GM23248 (cell line): ENCODE measurements at regions not wholly inside any gene's neighbourhood (a gene's known extent, or its start where the extent isn't known, plus 50 kb on each side); places are given as distances from the start of the nearest gene placed in this dataset.

Experiments
- DNase-seq: peaks from one replicate; pipeline ENCODE4 v3.0.0-alpha.2; 2015
- H2AFZ ChIP-seq: fragments of 200-600 bp; sonication (generic); 2 replicates; pipeline ENCODE4 v1.6.1; 2016; ENCODE audit warnings: antibody characterized with exemption
- H3F3A ChIP-seq: fragments of 200-600 bp; sonication (generic); 2 replicates; pipeline ENCODE4 v1.6.1; 2016; ENCODE audit warnings: mild to moderate bottlenecking, antibody characterized with exemption, mixed run types; ENCODE audit not compliant: insufficient read depth
- H3K27ac ChIP-seq: fragments of 200-600 bp; sonication (generic); 2 replicates; pipeline ENCODE4 v1.5.1; 2016; ENCODE audit warnings: mild to moderate bottlenecking
- H3K27me3 ChIP-seq: fragments of 200-600 bp; sonication (generic); replicated peaks from 2 replicates; pipeline ENCODE4 v1.6.1; 2016; ENCODE audit warnings: mild to moderate bottlenecking; ENCODE audit not compliant: insufficient read depth
- H3K36me3 ChIP-seq: fragments of 200-600 bp; sonication (generic); 2 replicates; pipeline ENCODE4 v1.6.1; 2016; ENCODE audit warnings: low read depth, mild to moderate bottlenecking
- H3K4me1 ChIP-seq: fragments of 200-600 bp; sonication (generic); 2 replicates; pipeline ENCODE4 v1.6.1; 2016; ENCODE audit warnings: mild to moderate bottlenecking; ENCODE audit not compliant: insufficient read depth
- H3K4me2 ChIP-seq: fragments of 200-600 bp; sonication (generic); one replicate; pipeline ENCODE4 v1.6.1; 2016; ENCODE audit warnings: mild to moderate bottlenecking; ENCODE audit not compliant: unreplicated experiment
- H3K4me3 ChIP-seq: fragments of 200-600 bp; sonication (generic); 2 replicates; pipeline ENCODE4 v1.5.1; 2016; ENCODE audit warnings: mild to moderate bottlenecking
- H3K79me2 ChIP-seq: fragments of 200-600 bp; sonication (generic); 2 replicates; pipeline ENCODE4 v1.6.1; 2016; ENCODE audit warnings: mild to moderate bottlenecking; ENCODE audit not compliant: insufficient read depth
- H3K9ac ChIP-seq: fragments of 200-600 bp; sonication (generic); 2 replicates; pipeline ENCODE4 v1.6.1; 2016; ENCODE audit warnings: mild to moderate bottlenecking
- H3K9me2 ChIP-seq: fragments of 200-600 bp; sonication (generic); 2 replicates; pipeline ENCODE4 v1.6.1; 2016; ENCODE audit warnings: mixed run types, mild to moderate bottlenecking, moderate library complexity; ENCODE audit not compliant: insufficient read depth
- H3K9me3 ChIP-seq: fragments of 200-600 bp; sonication (generic); one replicate; pipeline ENCODE4 v1.6.1; 2017; ENCODE audit warnings: low read depth
- H4K20me1 ChIP-seq: fragments of 200-600 bp; sonication (generic); 2 replicates; pipeline ENCODE4 v1.6.0; 2016; ENCODE audit not compliant: insufficient read depth
- EZH2 ChIP-seq: fragments of 200-600 bp; sonication (generic); IDR thresholded peaks from 2 replicates; pipeline ENCODE4 v1.6.1; 2018; ENCODE audit warnings: antibody characterized with exemption, mild to moderate bottlenecking; ENCODE audit not compliant: insufficient read depth, poor library complexity, severe bottlenecking
- EZH2phosphoT487 ChIP-seq: fragments of 200-600 bp; sonication (generic); IDR thresholded peaks from 2 replicates; pipeline ENCODE4 v1.6.1; 2018; ENCODE audit warnings: antibody characterized with exemption, moderate library complexity, mild to moderate bottlenecking, low read depth; ENCODE audit not compliant: insufficient read depth
- WGBS, 2 experiments: methylation state at CpG; one replicate each; pipeline ENCODE4 v1.1.6; 2015 to 2017; ENCODE audit warnings: low lambda C conversion rate in 2 of 2, low coverage in 1 of 2; ENCODE audit errors: missing lambda C conversion rate in 2 of 2; 5-methylcytosine and 5-hydroxymethylcytosine counted together
- in situ Hi-C: fragments of 300-500 bp; cut with MboI; formaldehyde crosslinking; loops from 2 replicates; pipeline ENCODE4 v1.15.0; 2020

DNA sequence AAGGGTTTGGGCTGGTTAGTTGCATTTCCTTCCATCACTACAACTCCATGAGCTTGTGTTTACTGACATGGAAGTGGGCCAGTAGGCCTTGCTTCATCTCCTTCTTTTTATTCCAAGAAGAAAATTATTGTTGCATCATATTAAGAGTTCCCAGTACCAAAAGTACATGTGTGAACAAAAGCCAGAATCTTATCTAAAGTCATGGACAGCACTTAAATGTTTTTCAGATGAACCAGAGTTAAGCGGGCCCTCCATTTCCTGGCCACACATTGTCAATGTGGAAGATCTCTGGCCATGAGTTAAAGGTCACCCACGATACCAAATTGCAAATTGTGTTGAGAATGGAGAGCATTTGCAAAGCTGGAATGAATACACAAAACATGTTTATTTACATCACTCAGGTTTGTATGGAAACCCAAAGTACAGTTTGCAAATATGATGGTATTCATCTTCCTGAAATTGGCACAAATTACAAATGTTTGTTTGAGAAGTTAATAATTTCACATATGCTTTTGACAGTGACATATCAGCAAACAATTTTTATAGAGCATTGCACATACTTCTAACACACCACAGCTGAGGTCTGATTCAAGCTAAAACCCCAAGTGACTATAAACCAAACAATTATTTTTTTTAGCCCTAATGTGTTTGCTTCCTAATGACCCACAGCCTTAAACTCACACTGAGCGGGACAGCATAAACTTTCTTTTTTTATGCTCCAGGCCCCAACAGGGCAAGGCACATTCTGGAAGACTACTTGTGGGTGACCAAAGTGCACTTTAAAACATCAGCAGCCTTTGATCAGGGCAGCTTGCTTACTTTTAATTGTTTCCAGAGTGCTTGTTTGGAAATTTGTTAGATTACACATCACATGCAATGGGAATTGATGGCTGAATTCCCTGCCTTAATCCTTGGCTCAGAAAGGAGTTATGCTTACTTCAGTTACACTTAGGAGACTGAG, 502.9 kb upstream of the SLIT2 start:
- Histone ChIP-seq H3K36me3 (no peaks in the 10 kb centered on the region), H3F3A (peaks cover 26% of the 10 kb centered on the region), H3K9ac (peak overlapping the region; percentile 22; the same call in 1 of the 2 replicates), H3K4me1 (peaks cover 22% of the 10 kb centered on the region), H3K9me2 (no peaks in the 10 kb centered on the region), H3K27ac (peak overlapping the region; percentile 79), H2AFZ (peak overlapping the region; percentile 25), H3K4me3 (no peak overlapping the region), H3K9me3 (no peaks in the 10 kb centered on the region), H3K4me2 (peak overlapping the region; percentile 48), H4K20me1 (no peaks in the 10 kb centered on the region), H3K27me3 (no peaks in the 10 kb centered on the region), H3K79me2 (no peaks in the 10 kb centered on the region)
- no peak for TF ChIP-seq EZH2
- no peak for TF ChIP-seq EZH2phosphoT487
- peak; percentile 82 for DNase-seq
- 16 to 20% methylated on average over 3 of the region's 3 CpGs for WGBS, 2 experiments
- in situ Hi-C loops: no loop called here

DNA sequence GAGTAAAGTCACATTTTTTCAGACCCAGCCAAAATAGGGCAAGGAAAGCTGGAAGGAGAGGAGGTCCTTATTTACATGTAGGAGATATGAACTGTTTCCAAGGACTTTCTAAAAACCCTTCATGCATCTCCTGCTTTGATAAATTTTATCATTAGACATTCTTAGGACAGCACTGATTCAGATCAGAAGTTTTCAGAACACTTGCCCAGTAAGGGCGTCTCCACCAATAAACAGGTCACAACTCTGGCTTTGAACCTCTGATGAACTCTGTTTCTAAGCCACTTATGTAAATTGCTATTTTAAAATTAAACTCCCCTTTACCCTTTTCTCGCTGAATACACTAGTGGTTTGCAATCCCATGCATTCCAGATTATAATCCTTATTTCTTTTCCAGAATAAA, 505.3 kb upstream of the SLIT2 start:
- no peak overlapping the region for H3K9ac ChIP-seq
- no peak overlapping the region for H3K27ac ChIP-seq
- H3K27me3 ChIP-seq: no peaks in the 10 kb centered on the region
- no peaks in the 10 kb centered on the region for H4K20me1 ChIP-seq
- no peak for DNase-seq
- H2AFZ ChIP-seq: no peak overlapping the region
- peaks cover 22% of the 10 kb centered on the region for H3K4me1 ChIP-seq
- TF ChIP-seq EZH2phosphoT487 (no peak), EZH2 (no peak)
- peaks cover 26% of the 10 kb centered on the region for H3F3A ChIP-seq
- H3K4me3 ChIP-seq: no peak overlapping the region
- H3K9me2 ChIP-seq: no peaks in the 10 kb centered on the region
- in situ Hi-C loops: no loop called here
- no peaks in the 10 kb centered on the region for H3K9me3 ChIP-seq
- H3K4me2 ChIP-seq: no peak overlapping the region
- no peaks in the 10 kb centered on the region for H3K79me2 ChIP-seq
- H3K36me3 ChIP-seq: no peaks in the 10 kb centered on the region
- 42 to 46% methylated on average over 2 of the region's 2 CpGs for WGBS, 2 experiments

DNA sequence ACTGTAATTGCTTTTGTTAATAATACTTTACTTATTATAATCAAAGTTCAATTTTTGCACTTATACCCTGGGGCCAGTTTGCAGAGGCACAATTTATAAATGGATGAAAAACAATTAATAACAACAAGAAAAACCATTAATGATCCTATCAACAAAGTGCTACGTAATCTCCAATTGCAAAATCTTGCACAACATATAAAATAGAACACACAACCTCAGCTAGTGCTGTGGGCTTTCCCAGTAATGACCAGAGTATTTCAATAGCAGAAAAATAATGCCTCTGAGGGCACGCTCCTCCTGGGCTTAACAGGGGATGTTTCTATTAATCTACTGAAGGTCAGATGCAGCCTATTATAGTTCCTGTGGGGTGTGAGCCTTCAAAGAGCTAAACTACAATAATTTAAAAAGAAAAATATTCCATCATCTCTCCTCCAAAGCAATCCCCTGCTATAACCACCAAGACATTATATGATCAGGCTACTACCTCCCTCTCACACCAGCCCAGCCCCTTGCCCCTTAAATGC, 508.5 kb upstream of the SLIT2 start:
- Histone ChIP-seq H3K4me2 (no peak overlapping the region), H3K4me3 (no peak overlapping the region), H2AFZ (no peak overlapping the region), H3K9me2 (no peaks in the 10 kb centered on the region), H3K9ac (no peak overlapping the region), H3K79me2 (no peaks in the 10 kb centered on the region), H3K4me1 (peaks cover 14% of the 10 kb centered on the region), H3K27me3 (no peaks in the 10 kb centered on the region), H3K36me3 (no peaks in the 10 kb centered on the region), H4K20me1 (no peaks in the 10 kb centered on the region), H3F3A (peaks cover 22% of the 10 kb centered on the region), H3K27ac (no peak overlapping the region), H3K9me3 (no peaks in the 10 kb centered on the region)
- no peak for DNase-seq
- WGBS, 2 experiments: 93 to 96% methylated on average over 2 of the region's 2 CpGs
- in situ Hi-C loops: no loop called here
- TF ChIP-seq EZH2 (no peak), EZH2phosphoT487 (no peak)

DNA sequence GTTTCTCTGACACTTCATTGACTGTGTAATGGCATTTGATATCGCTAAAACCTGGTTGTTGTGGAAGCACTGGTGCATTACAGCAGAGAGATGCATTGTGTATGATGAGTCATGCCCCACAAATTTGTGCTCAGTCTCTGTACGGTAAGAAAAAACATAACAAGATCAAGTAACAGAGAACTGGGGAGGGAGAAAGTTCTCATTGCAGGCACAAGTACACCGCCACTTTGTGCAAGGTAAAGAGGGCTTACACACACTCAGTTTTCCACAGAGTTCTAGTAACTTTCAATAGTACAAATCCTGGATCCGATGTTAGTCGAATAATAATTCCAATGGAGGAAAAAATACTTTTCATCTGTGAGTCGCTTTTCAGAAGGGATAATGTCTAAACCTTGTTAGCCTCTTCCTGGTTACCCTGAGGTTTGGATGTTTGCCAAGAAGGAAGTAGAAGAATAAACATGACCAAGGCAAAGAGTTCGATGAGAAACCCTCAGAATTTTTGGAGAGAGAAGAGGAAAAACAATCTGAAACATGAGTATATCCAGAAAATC, 512.5 kb upstream of the SLIT2 start:
- peak; percentile 71 for DNase-seq

More for the DNA sequence above, 512.5 kb upstream of the SLIT2 start:
- no peak for TF ChIP-seq EZH2phosphoT487
- TF ChIP-seq EZH2: no peak
- Histone ChIP-seq H3K4me3 (peak overlapping the region; percentile 13; the same call in 1 of the 2 replicates), H3K79me2 (no peaks in the 10 kb centered on the region), H3K9me2 (no peaks in the 10 kb centered on the region), H3K4me2 (peak overlapping the region; percentile 48), H4K20me1 (no peaks in the 10 kb centered on the region), H3K27ac (peak overlapping the region; percentile 19), H3F3A (peaks cover 16% of the 10 kb centered on the region), H2AFZ (peak overlapping the region; percentile 29), H3K36me3 (no peaks in the 10 kb centered on the region), H3K4me1 (peaks cover 10% of the 10 kb centered on the region), H3K9me3 (no peaks in the 10 kb centered on the region), H3K9ac (no peak overlapping the region), H3K27me3 (no peaks in the 10 kb centered on the region)
- in situ Hi-C loops: no loop called here
- WGBS, 2 experiments: 59 to 64% methylated on average over 7 of the region's 7 CpGs
